PC-9 (cell line): ENCODE measurements at regions not wholly inside any gene's neighbourhood (a gene's known extent, or its start where the extent isn't known, plus 50 kb on each side); places are given as distances from the start of the nearest gene placed in this dataset.

Source experiments
- BruUV-seq: library from RNA; stranded (reverse); fragments of 400-500 nt; replicated peaks from 2 replicates; lab custom pipeline; 2021; lab: Mats Ljungman, UMichigan
- CTCF ChIA-PET: fragments of 300-600 bp; sonication (Branson Sonifier 250); formaldehyde crosslinking; loops from one replicate; lab custom pipeline; 2022; ENCODE audit warnings: antibody characterized with exemption; lab: Charles Lee
- POLR2A ChIA-PET: fragments of 300-600 bp; sonication (Branson Sonifier 250); formaldehyde crosslinking; loops from one replicate; lab custom pipeline; 2022; ENCODE audit warnings: antibody characterized with exemption; ENCODE audit not compliant: unreplicated experiment; lab: Charles Lee
- DNase-seq, 2 experiments: peaks; one replicate each; pipeline versions ENCODE4 v3.0.0 to v3.0.0-alpha.2; 2015 to 2022; ENCODE audit warnings: mixed read lengths in 1 of 2
- H2AFZ ChIP-seq: fragments of 200-600 bp; sonication (generic); 2 replicates; pipeline ENCODE4 v1.8.1; 2017; ENCODE audit warnings: antibody characterized with exemption
- H3F3A ChIP-seq: fragments of 200-600 bp; sonication (generic); 2 replicates; pipeline ENCODE4 v1.8.1; 2017; ENCODE audit warnings: antibody characterized with exemption, mild to moderate bottlenecking, low read depth; ENCODE audit not compliant: insufficient read depth
- H3K27ac ChIP-seq: fragments of 200-600 bp; sonication (generic); 2 replicates; pipeline ENCODE4 v1.6.1; 2016; ENCODE audit warnings: mixed run types
- H3K27me3 ChIP-seq: fragments of 200-600 bp; sonication (generic); 2 replicates; pipeline ENCODE4 v1.6.1; 2016; ENCODE audit warnings: low read depth, mixed run types; ENCODE audit not compliant: insufficient read depth
- H3K36me3 ChIP-seq: fragments of 200-600 bp; sonication (generic); 2 replicates; pipeline ENCODE4 v1.6.1; 2016; ENCODE audit warnings: low read depth, mixed run types
- H3K4me1 ChIP-seq: fragments of 200-600 bp; sonication (generic); replicated peaks from 2 replicates; pipeline ENCODE4 v1.6.1; 2016; ENCODE audit warnings: mixed run types; ENCODE audit not compliant: insufficient read depth
- H3K4me2 ChIP-seq: fragments of 200-600 bp; sonication (generic); 2 replicates; pipeline ENCODE4 v1.6.1; 2017; ENCODE audit warnings: mixed run types
- H3K4me3 ChIP-seq: fragments of 200-600 bp; sonication (generic); 2 replicates; pipeline ENCODE4 v1.6.1; 2016; ENCODE audit warnings: mixed run types
- H3K79me2 ChIP-seq: fragments of 200-600 bp; sonication (generic); 2 replicates; pipeline ENCODE4 v1.6.1; 2017; ENCODE audit warnings: low read depth, mixed run types
- H3K9me2 ChIP-seq: fragments of 200-600 bp; sonication (generic); 2 replicates; pipeline ENCODE4 v1.8.1; 2017; ENCODE audit warnings: mild to moderate bottlenecking; ENCODE audit not compliant: insufficient read depth
- H3K9me3 ChIP-seq: fragments of 200-600 bp; sonication (generic); 2 replicates; pipeline ENCODE4 v1.8.1; 2016; ENCODE audit warnings: low read depth; ENCODE audit not compliant: insufficient read depth
- H4K20me1 ChIP-seq: fragments of 200-600 bp; sonication (generic); 2 replicates; pipeline ENCODE4 v1.8.1; 2017; ENCODE audit not compliant: insufficient read depth
- EZH2 ChIP-seq: fragments of 200-600 bp; sonication (generic); IDR thresholded peaks from 2 replicates; pipeline ENCODE4 v1.8.0; 2017; ENCODE audit warnings: antibody characterized with exemption, low read depth
- intact Hi-C: fragments of 100-400 bp; cut with micrococcal nuclease; formaldehyde crosslinking; loops from one replicate; pipeline ENCODE4 v1.10.0; 2022; ENCODE audit not compliant: unreplicated experiment
- TF ChIP-seq, protein P1 (sequence below): fragments of 200-600 bp; sonication (generic); conservative IDR thresholded peaks from 2 replicates; pipeline ENCODE4 v1.6.1; 2017; ENCODE audit warnings: mixed run types, antibody characterized with exemption, mild to moderate bottlenecking, moderate library complexity

GRCh38 chr5:126044111-126044668, 379.0 kb upstream of the GRAMD2B start:
- Histone ChIP-seq H3K9me3 (no peaks in the 10 kb centered on the region), H3K27ac (no peak overlapping the region), H3K4me3 (no peak overlapping the region), H3K36me3 (no peaks in the 10 kb centered on the region), H2AFZ (no peak overlapping the region), H3K79me2 (no peaks in the 10 kb centered on the region), H3K27me3 (no peaks in the 10 kb centered on the region), H3K9me2 (no peaks in the 10 kb centered on the region), H4K20me1 (no peaks in the 10 kb centered on the region), H3K4me2 (no peak overlapping the region), H3F3A (no peaks in the 10 kb centered on the region), H3K4me1 (no peaks in the 10 kb centered on the region)
- ChIA-PET CTCF (no interaction called here), POLR2A (no interaction called here)
- DNase-seq, result no peak
- TF ChIP-seq, protein P1, sequence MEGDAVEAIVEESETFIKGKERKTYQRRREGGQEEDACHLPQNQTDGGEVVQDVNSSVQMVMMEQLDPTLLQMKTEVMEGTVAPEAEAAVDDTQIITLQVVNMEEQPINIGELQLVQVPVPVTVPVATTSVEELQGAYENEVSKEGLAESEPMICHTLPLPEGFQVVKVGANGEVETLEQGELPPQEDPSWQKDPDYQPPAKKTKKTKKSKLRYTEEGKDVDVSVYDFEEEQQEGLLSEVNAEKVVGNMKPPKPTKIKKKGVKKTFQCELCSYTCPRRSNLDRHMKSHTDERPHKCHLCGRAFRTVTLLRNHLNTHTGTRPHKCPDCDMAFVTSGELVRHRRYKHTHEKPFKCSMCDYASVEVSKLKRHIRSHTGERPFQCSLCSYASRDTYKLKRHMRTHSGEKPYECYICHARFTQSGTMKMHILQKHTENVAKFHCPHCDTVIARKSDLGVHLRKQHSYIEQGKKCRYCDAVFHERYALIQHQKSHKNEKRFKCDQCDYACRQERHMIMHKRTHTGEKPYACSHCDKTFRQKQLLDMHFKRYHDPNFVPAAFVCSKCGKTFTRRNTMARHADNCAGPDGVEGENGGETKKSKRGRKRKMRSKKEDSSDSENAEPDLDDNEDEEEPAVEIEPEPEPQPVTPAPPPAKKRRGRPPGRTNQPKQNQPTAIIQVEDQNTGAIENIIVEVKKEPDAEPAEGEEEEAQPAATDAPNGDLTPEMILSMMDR, result no peak
- TF ChIP-seq EZH2, result no peak
- intact Hi-C loops, result no loop called here
- BruUV-seq, result no TSS peak

DNA sequence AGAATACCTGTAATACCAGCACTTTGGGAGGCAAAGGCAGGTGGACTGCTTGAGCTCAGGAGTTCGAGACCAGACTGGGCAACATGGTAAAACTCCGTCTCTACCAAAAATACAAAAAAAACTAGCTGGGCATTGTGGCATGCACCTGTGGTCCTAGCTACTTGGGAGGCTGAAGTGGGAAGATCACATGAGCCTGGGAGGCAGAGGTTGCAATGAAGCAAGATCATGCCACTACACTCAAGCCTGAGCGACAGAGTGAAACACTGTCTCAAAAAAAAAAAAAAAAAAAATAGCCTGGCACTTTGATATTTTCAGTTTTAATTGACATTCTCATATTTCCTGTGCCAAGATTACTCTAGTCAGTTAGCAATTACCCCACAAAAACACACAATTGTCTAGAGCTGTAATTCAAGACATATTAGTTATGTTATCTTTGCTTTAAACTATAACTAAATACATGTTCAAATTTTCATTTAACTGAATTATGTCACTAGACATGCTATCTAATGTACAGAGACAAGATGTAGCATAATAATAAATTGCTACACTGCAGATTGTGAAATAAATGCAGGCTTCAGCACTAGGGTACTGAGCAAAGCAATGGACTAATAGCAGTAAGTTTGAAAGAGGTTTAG, 378.2 kb upstream of the GRAMD2B start:
- ChIA-PET CTCF (no interaction called here), POLR2A (no interaction called here)
- H3K4me3 ChIP-seq, result no peak overlapping the region
- no peaks in the 10 kb centered on the region for H3K79me2 ChIP-seq
- no peaks in the 10 kb centered on the region for H3K36me3 ChIP-seq
- TF ChIP-seq EZH2, result no peak
- TF ChIP-seq, protein P1, result no peak
- no peaks in the 10 kb centered on the region for H3K9me2 ChIP-seq
- no peak overlapping the region for H2AFZ ChIP-seq
- no peaks in the 10 kb centered on the region for H3K9me3 ChIP-seq
- H3K4me2 ChIP-seq, result no peak overlapping the region
- BruUV-seq, result no TSS peak
- DNase-seq, result no peak
- H3K4me1 ChIP-seq, result no peaks in the 10 kb centered on the region
- H4K20me1 ChIP-seq, result no peaks in the 10 kb centered on the region
- no peaks in the 10 kb centered on the region for H3F3A ChIP-seq
- no peaks in the 10 kb centered on the region for H3K27me3 ChIP-seq
- intact Hi-C loops, result no loop called here
- no peak overlapping the region for H3K27ac ChIP-seq

GRCh38 chr5:126046318-126046717, 376.9 kb upstream of the GRAMD2B start:
- Histone ChIP-seq H2AFZ (no peak overlapping the region), H3K79me2 (no peaks in the 10 kb centered on the region), H3K4me2 (no peak overlapping the region), H3K9me2 (no peaks in the 10 kb centered on the region), H3K36me3 (no peaks in the 10 kb centered on the region), H4K20me1 (no peaks in the 10 kb centered on the region), H3K4me1 (no peaks in the 10 kb centered on the region), H3K27me3 (no peaks in the 10 kb centered on the region), H3K27ac (no peak overlapping the region), H3K9me3 (no peaks in the 10 kb centered on the region), H3F3A (no peaks in the 10 kb centered on the region), H3K4me3 (no peak overlapping the region)
- BruUV-seq, result no TSS peak
- no peak for DNase-seq
- intact Hi-C loops, result no loop called here
- ChIA-PET CTCF (no interaction called here), POLR2A (no interaction called here)
- TF ChIP-seq, protein P1, result no peak
- no peak for TF ChIP-seq EZH2
